HepG2 (cell line): ENCODE measurements at regions not wholly inside any gene's neighbourhood (a gene's known extent, or its start where the extent isn't known, plus 50 kb on each side); places are given as distances from the start of the nearest gene placed in this dataset.

Experiments
- ATAC-seq: fragments of 200-7000 bp; cut with Tn5 transposase; 3 replicates; pipeline ENCODE4 v1.9.1; 2020; ENCODE audit warnings: mild to moderate bottlenecking, moderate library complexity
- BruUV-seq: library from RNA; stranded (reverse); fragments of 400-500 nt; replicated peaks from 2 replicates; lab custom pipeline; 2021; lab: Mats Ljungman, UMichigan
- CTCF ChIA-PET: fragments of 300-600 bp; formaldehyde crosslinking; extraction: SDS; loops from one replicate; lab custom pipeline; 2021; ENCODE audit warnings: low total read pairs, inconsistent platforms, low intra/inter-chr PET ratio; lab: Yijun Ruan, JAX
- POLR2A ChIA-PET: fragments of 350-600 bp; sonication (Branson Sonifier 250); formaldehyde crosslinking; loops from one replicate; lab custom pipeline; 2020; ENCODE audit warnings: antibody characterized with exemption, inconsistent platforms; lab: Yijun Ruan, JAX
- DNase-seq: peaks from one replicate; pipeline ENCODE4 v3.0.0-alpha.2; 2015; ENCODE audit warnings: low spot score
- FAIRE-seq: peaks from 3 replicates; lab custom pipeline; 2011; peaks lifted over from hg19 to GRCh38; lab: Jason Lieb, UNC
- H2AFZ ChIP-seq: one replicate; pipeline ENCODE4 v1.6.1; 2011; ENCODE audit warnings: low read length, inconsistent platforms
- H3K27ac ChIP-seq: fragments of 300-600 bp; 3 replicates; pipeline ENCODE4 v1.8.0; 2011; ENCODE audit warnings: mixed run types, mild to moderate bottlenecking, mixed read lengths, low read length, inconsistent platforms; ENCODE audit not compliant: insufficient read depth; ENCODE audit errors: extremely low read length
- H3K27me3 ChIP-seq, 2 experiments: fragments of 200-600 bp in 1 of 2; 2 replicates in 1 of 2; 3 replicates in 1 of 2; pipeline versions ENCODE4 v1.6.0 to v1.8.0; 2011; ENCODE audit warnings: low read length in 2 of 2, mild to moderate bottlenecking in 2 of 2, moderate library complexity in 2 of 2, inconsistent platforms in 1 of 2; ENCODE audit not compliant: insufficient read depth in 2 of 2, control insufficient read depth in 1 of 2
- H3K36me3 ChIP-seq, 2 experiments: fragments of 200-600 bp in 1 of 2; replicated peaks in 1 of 2; 2 replicates in 1 of 2; 3 replicates in 1 of 2; pipeline versions ENCODE4 v1.5.1 to v1.8.0; 2011; ENCODE audit warnings: low read length in 2 of 2, inconsistent platforms in 1 of 2; ENCODE audit not compliant: insufficient read depth in 2 of 2, control insufficient read depth in 1 of 2
- H3K4me1 ChIP-seq: 2 replicates; pipeline ENCODE4 v1.5.1; 2012; ENCODE audit warnings: low read length, inconsistent platforms; ENCODE audit not compliant: insufficient read depth
- H3K4me2 ChIP-seq: 2 replicates; pipeline ENCODE4 v1.6.0; 2011; ENCODE audit warnings: low read depth, low read length, inconsistent platforms
- H3K4me3 ChIP-seq, 3 experiments: fragments of 200-600 bp in 1 of 3; sonication (generic), shearing (Covaris generic) in 1 of 3; replicated peaks in 1 of 3; 2 replicates each; pipeline ENCODE4 v1.5.1; 2011 to 2016; ENCODE audit warnings: low read length in 3 of 3, inconsistent platforms in 2 of 3, low read depth in 2 of 3, mild to moderate bottlenecking in 2 of 3, control low read depth in 1 of 3, mixed read lengths in 1 of 3; ENCODE audit not compliant: insufficient read depth in 1 of 3
- H3K79me2 ChIP-seq: one replicate; pipeline ENCODE4 v1.6.1; 2011; ENCODE audit warnings: low read length, inconsistent platforms; ENCODE audit not compliant: insufficient read depth
- H3K9ac ChIP-seq: 2 replicates; pipeline ENCODE4 v1.6.0; 2011; ENCODE audit warnings: mild to moderate bottlenecking, low read depth, low read length, inconsistent platforms; ENCODE audit not compliant: insufficient read depth
- H3K9me3 ChIP-seq: 2 replicates; pipeline ENCODE4 v1.5.1; 2012; ENCODE audit warnings: mild to moderate bottlenecking, low read length
- H4K20me1 ChIP-seq: 2 replicates; pipeline ENCODE4 v1.6.0; 2011; ENCODE audit warnings: inconsistent platforms, mild to moderate bottlenecking, low read length, moderate library complexity; ENCODE audit not compliant: insufficient read depth
- ATF4 ChIP-seq, 2 experiments: fragments of 450-650 bp in 1 of 2; sonication (generic) in 1 of 2; formaldehyde crosslinking; IDR thresholded peaks; 2 replicates each; pipeline versions ENCODE4 v1.5.0 to v1.8.0; 2020 to 2022; ENCODE audit warnings: mild to moderate bottlenecking in 1 of 2, missing genetic modification reagents in 1 of 2
- CREB3 ChIP-seq: sonication (generic); formaldehyde crosslinking; IDR thresholded peaks from 2 replicates; pipeline ENCODE4 v1.5.0; 2020; ENCODE audit warnings: missing genetic modification reagents
- ETV6 ChIP-seq: sonication (generic); formaldehyde crosslinking; conservative IDR thresholded peaks from 2 replicates; pipeline ENCODE4 v1.4.0; 2020; ENCODE audit warnings: missing genetic modification reagents
- GPN1 ChIP-seq: sonication (generic); formaldehyde crosslinking; IDR thresholded peaks from 2 replicates; pipeline ENCODE4 v1.5.1; 2020; ENCODE audit warnings: missing genetic modification reagents, borderline replicate concordance
- HMG20B ChIP-seq: conservative IDR thresholded peaks from 2 replicates; pipeline ENCODE4 v1.6.1; 2016; ENCODE audit warnings: missing genetic modification reagents, missing compliant biosample characterization
- HMGA1 ChIP-seq: sonication (generic); formaldehyde crosslinking; conservative IDR thresholded peaks from 2 replicates; pipeline ENCODE4 v1.4.0; 2020; ENCODE audit warnings: missing genetic modification reagents
- HOXA9 ChIP-seq: sonication (generic); formaldehyde crosslinking; IDR thresholded peaks from 2 replicates; pipeline ENCODE4 v1.8.1; 2022; ENCODE audit warnings: missing genetic modification reagents, mild to moderate bottlenecking, moderate library complexity, borderline replicate concordance
- PCBP1 ChIP-seq: fragments of 200-400 bp; formaldehyde crosslinking; IDR thresholded peaks from 2 replicates; pipeline ENCODE4 v1.6.1; 2017; ENCODE audit warnings: mild to moderate bottlenecking, low read depth, low read length, borderline replicate concordance
- PHF20 ChIP-seq: sonication (generic); formaldehyde crosslinking; IDR thresholded peaks from 2 replicates; pipeline ENCODE4 v1.5.0; 2020; ENCODE audit warnings: mild to moderate bottlenecking, missing genetic modification reagents
- RORA ChIP-seq: sonication (generic); formaldehyde crosslinking; IDR thresholded peaks from 2 replicates; pipeline ENCODE4 v1.5.0; 2020; ENCODE audit warnings: mild to moderate bottlenecking, missing genetic modification reagents, moderate library complexity
- SSRP1 ChIP-seq: IDR thresholded peaks from 2 replicates; pipeline ENCODE4 v1.6.1; 2016; ENCODE audit warnings: control low read depth
- TCF7L2 ChIP-seq: IDR thresholded peaks from 2 replicates; pipeline ENCODE4 v1.6.1; 2011; ENCODE audit warnings: mild to moderate bottlenecking, low read depth, low read length, moderate library complexity
- TIGD3 ChIP-seq: sonication (generic); formaldehyde crosslinking; IDR thresholded peaks from 2 replicates; pipeline ENCODE4 v1.5.1; 2020; ENCODE audit warnings: mild to moderate bottlenecking, missing genetic modification reagents, borderline replicate concordance
- TRIM24 ChIP-seq: sonication (generic); formaldehyde crosslinking; IDR thresholded peaks from 2 replicates; pipeline ENCODE4 v1.8.0; 2022; ENCODE audit warnings: mild to moderate bottlenecking, missing genetic modification reagents
- YEATS4 ChIP-seq: sonication (generic); formaldehyde crosslinking; IDR thresholded peaks from 2 replicates; pipeline ENCODE4 v1.4.0; 2020; ENCODE audit warnings: missing genetic modification reagents, borderline replicate concordance
- ZBTB33 ChIP-seq: sonication (generic); formaldehyde crosslinking; IDR thresholded peaks from 2 replicates; pipeline ENCODE4 v1.4.0; 2020; ENCODE audit warnings: missing genetic modification reagents
- ZNF207 ChIP-seq: fragments of 450-650 bp; IDR thresholded peaks from 2 replicates; pipeline ENCODE4 v1.6.1; 2016; ENCODE audit warnings: antibody characterized with exemption, borderline replicate concordance
- ZNF572 ChIP-seq: sonication (generic); formaldehyde crosslinking; IDR thresholded peaks from 2 replicates; pipeline ENCODE4 v1.5.1; 2020; ENCODE audit warnings: mild to moderate bottlenecking, missing genetic modification reagents
- ZNF839 ChIP-seq: sonication (generic); formaldehyde crosslinking; IDR thresholded peaks from 2 replicates; pipeline ENCODE4 v1.4.0; 2020; ENCODE audit warnings: missing genetic modification reagents, mild to moderate bottlenecking, borderline replicate concordance
- WGBS: methylation state at CpG from one replicate; pipeline ENCODE4 v1.1.6; 2017; ENCODE audit warnings: low lambda C conversion rate; 5-methylcytosine and 5-hydroxymethylcytosine counted together
- in situ Hi-C: cut with HindIII; loops from 2 replicates; pipeline ENCODE4 v1.10.0; 2017; ENCODE audit warnings: low pct_unique_long_range_greater_than_20kb; ENCODE audit not compliant: extremely low pct_ligation_motif_present
- intact Hi-C: fragments of 100-400 bp; cut with micrococcal nuclease; formaldehyde crosslinking; loops from one replicate; pipeline ENCODE4 v1.10.0; 2022; ENCODE audit not compliant: unreplicated experiment

GRCh38 chr13:106063591-106064313, 471.7 kb downstream of the EFNB2 start:
- H3K27me3 ChIP-seq: no peaks in the 10 kb centered on the region
- DNase-seq (no peak), FAIRE-seq (no peak), ATAC-seq (no peak)
- ChIA-PET POLR2A (no interaction called here), CTCF (no interaction called here)
- H3K27ac ChIP-seq: no peak overlapping the region
- no peaks in the 10 kb centered on the region for H3K36me3 ChIP-seq
- H3K4me3 ChIP-seq: no peak overlapping the region
- intact Hi-C loops (no loop called here), in situ Hi-C loops (no loop called here)
- no peaks in the 10 kb centered on the region for H4K20me1 ChIP-seq
- H2AFZ ChIP-seq: no peak overlapping the region
- H3K9ac ChIP-seq: no peak overlapping the region
- no peak overlapping the region for H3K4me2 ChIP-seq
- no TSS peak for BruUV-seq
- H3K4me1 ChIP-seq: no peaks in the 10 kb centered on the region
- no peaks in the 10 kb centered on the region for H3K9me3 ChIP-seq
- WGBS: 4% methylated on average over 8 of the region's 8 CpGs
- TF ChIP-seq ETV6 (CRISPR knock-in tag): no peak
- TF ChIP-seq GPN1: no peak
- no peak for TF ChIP-seq ZNF572 (CRISPR knock-in tag)
- no peak for TF ChIP-seq SSRP1 (CRISPR knock-in tag)
- TF ChIP-seq ZBTB33 (CRISPR knock-in tag): no peak
- TF ChIP-seq HMGA1 (CRISPR knock-in tag): no peak
- no peak for TF ChIP-seq TRIM24 (CRISPR knock-in tag)
- no peak for TF ChIP-seq TCF7L2
- TF ChIP-seq ZNF839 (CRISPR knock-in tag): no peak
- no peak for TF ChIP-seq CREB3 (CRISPR knock-in tag)
- no peak for TF ChIP-seq TIGD3 (CRISPR knock-in tag)
- TF ChIP-seq ZNF207: no peak
- no peak for TF ChIP-seq RORA (CRISPR knock-in tag)
- no peak for TF ChIP-seq YEATS4 (CRISPR knock-in tag)
- no peak for TF ChIP-seq ATF4 (CRISPR knock-in tag; IDR thresholded peaks at IDR 0.05)
- TF ChIP-seq HMG20B (CRISPR knock-in tag): no peak
- no peak for TF ChIP-seq HOXA9 (CRISPR knock-in tag)
- no peak for TF ChIP-seq PHF20
- TF ChIP-seq PCBP1: no peak
- H3K79me2 ChIP-seq: no peaks in the 10 kb centered on the region
